ENCODE measurements at regions not wholly inside any gene's neighbourhood (a gene's known extent, or its start where the extent isn't known, plus 50 kb on each side); places are given as distances from the start of the nearest gene placed in this dataset.

- no TSS peak for BruUV-seq (replicated peaks)
- WGBS, 2 experiments (ENCODE audit: extremely low coverage in 2 of 2, insufficient read length in 1 of 2) = 80% methylated on average over 1 of the region's 6 CpGs; no CpG with 5 or more reads in 1 of the 2 experiments
- no peak overlapping the region for H4K91ac ChIP-seq (ENCODE audit: insufficient read depth, low read depth, low read length)
Observed at GRCh38 chr7:25031007-25031406, 51.0 kb upstream of the OSBPL3 start.

More at GRCh38 chr7:25031007-25031406, 51.0 kb upstream of the OSBPL3 start:
- Histone ChIP-seq H3K4me3 (ENCODE audit: insufficient read depth, low read depth, low read length) (no peak overlapping the region), H3K4ac (ENCODE audit: low read depth, low read length) (no peak overlapping the region; the same call in 1 of the 2 replicates), H3K36me3 (ENCODE audit: control insufficient read depth, insufficient read depth, low read length) (no peaks in the 10 kb centered on the region), H3K4me1 (ENCODE audit: control insufficient read depth, insufficient read depth, low read length) (peaks cover 23% of the 10 kb centered on the region), H4K5ac (ENCODE audit: low read depth, low read length) (no peak overlapping the region), H2BK15ac (ENCODE audit: low read depth, low read length) (0 out of 3 replicates have a peak overlapping the region, but pooled peaks have one; percentile 39), H3K56ac (ENCODE audit: extremely low read depth, insufficient read depth, low read length) (no peak overlapping the region), H3K18ac (ENCODE audit: low read depth, low read length) (no peak overlapping the region), H3K79me1 (ENCODE audit: low read depth in 1 of 2, low read length in 2 of 2) (peaks cover 6 to 14% of the 10 kb centered on the region in 2 experiments; a peak in 3 of 4 replicates), H2BK120ac (ENCODE audit: low read depth, low read length) (peak overlapping the region; percentile 40; the same call in 1 of the 2 replicates), H3K14ac (replicated peaks; ENCODE audit: low read depth, low read length) (no peak overlapping the region), H2BK5ac (ENCODE audit: low read depth, low read length, poor library complexity, severe bottlenecking) (no peak overlapping the region), H3K9me1 (ENCODE audit: insufficient read depth, low read length) (peaks cover 17% of the 10 kb centered on the region), H3K23ac (ENCODE audit: low read depth, low read length) (no peak overlapping the region), H3K27ac (ENCODE audit: insufficient read depth, low read length) (no peak overlapping the region), H3K27me3 (ENCODE audit: control insufficient read depth, insufficient read depth, low read length) (no peaks in the 10 kb centered on the region), H2BK20ac (ENCODE audit: low read depth, low read length) (0 out of 2 replicates have a peak overlapping the region, but pooled peaks have one; percentile 17), H3K9me3 (ENCODE audit: control insufficient read depth, insufficient read depth, low read length) (no peaks in the 10 kb centered on the region), H4K20me1 (ENCODE audit: insufficient read depth, low read length) (no peaks in the 10 kb centered on the region), H3K4me2 (ENCODE audit: low read depth, low read length) (no peak overlapping the region), H2AFZ (replicated peaks; ENCODE audit: low read length, poor library complexity) (no peak overlapping the region), H2AK5ac (ENCODE audit: low read depth, low read length) (no peak overlapping the region; the same call in 1 of the 2 replicates), H3K9ac (ENCODE audit: low read depth, low read length) (no peak overlapping the region), H2AK9ac (replicated peaks; ENCODE audit: low read depth, low read length, poor library complexity) (no peak overlapping the region), H4K8ac (ENCODE audit: low read depth in 2 of 2, low read length in 2 of 2) (no peak overlapping the region)
- in situ Hi-C loops (cut with MboI; ENCODE audit: low sequenced_read_pairs) = no loop called here
- ATAC-seq (ENCODE audit: low read depth) (no peak), DNase-seq (no peak)
- TF ChIP-seq CHD1 (IDR thresholded peaks at IDR 0.05; ENCODE audit: low read depth, low read length) = no peak
- no peak for TF ChIP-seq RFX5 (IDR thresholded peaks at IDR 0.05; ENCODE audit: low read depth, low read length)
- TF ChIP-seq FOS (IDR thresholded peaks at IDR 0.05; ENCODE audit: low read depth, low read length) = no peak
- POLR2A ChIA-PET (ENCODE audit: unreplicated experiment) = no interaction called here
- CTCF ChIA-PET = no interaction called here
- intact Hi-C loops (cut with micrococcal nuclease) = no loop called here
- dilution Hi-C loops (cut with HindIII; ENCODE audit: low sequenced_read_pairs, unreplicated experiment) = no loop called here
